Thoracic aorta (tissue), 2 donors: ENCODE measurements at regions not wholly inside any gene's neighbourhood (a gene's known extent, or its start where the extent isn't known, plus 50 kb on each side); places are given as distances from the start of the nearest gene placed in this dataset.

Source experiments
- ATAC-seq: fragments of 150-250 bp; one replicate; pipeline ENCODE4 v1.8.0; 2017; ENCODE audit warnings: low read depth; ENCODE audit not compliant: insufficient number of reproducible peaks, low FRiP score
- DNase-seq: peaks from one replicate; pipeline ENCODE4 v3.0.0-alpha.2; 2020; ENCODE audit warnings: low spot score
- H3K27ac ChIP-seq, 2 donors: fragments of 200-600 bp; sonication (generic); 1 replicate in 1 of 2; 2 replicates in 1 of 2; pipeline ENCODE4 v1.5.1; 2016; ENCODE audit warnings: mild to moderate bottlenecking in 2 of 2, moderate library complexity in 2 of 2
- H3K27me3 ChIP-seq: fragments of 200-600 bp; sonication (generic); replicated peaks from 2 replicates; pipeline ENCODE4 v1.6.0; 2016; ENCODE audit warnings: mild to moderate bottlenecking; ENCODE audit not compliant: insufficient read depth
- H3K36me3 ChIP-seq: fragments of 200-600 bp; sonication (generic); one replicate; pipeline ENCODE4 v1.5.1; 2016
- H3K4me1 ChIP-seq, 2 donors: fragments of 200-600 bp; sonication (generic); 1 replicate in 1 of 2; 2 replicates in 1 of 2; pipeline versions ENCODE4 v1.5.1 to v1.6.0; 2016; ENCODE audit warnings: low read depth in 2 of 2, mild to moderate bottlenecking in 1 of 2; ENCODE audit not compliant: control insufficient read depth in 1 of 2
- H3K4me3 ChIP-seq: fragments of 200-600 bp; sonication (generic); 2 replicates; pipeline ENCODE4 v1.5.1; 2016; ENCODE audit warnings: mild to moderate bottlenecking
- H3K9me3 ChIP-seq: fragments of 200-600 bp; sonication (generic); 2 replicates; pipeline ENCODE4 v1.5.1; 2016
- CTCF ChIP-seq: fragments of 200-600 bp; sonication (generic); IDR thresholded peaks from one replicate; pipeline ENCODE4 v1.5.1; 2019; ENCODE audit warnings: antibody characterized with exemption

DNA sequence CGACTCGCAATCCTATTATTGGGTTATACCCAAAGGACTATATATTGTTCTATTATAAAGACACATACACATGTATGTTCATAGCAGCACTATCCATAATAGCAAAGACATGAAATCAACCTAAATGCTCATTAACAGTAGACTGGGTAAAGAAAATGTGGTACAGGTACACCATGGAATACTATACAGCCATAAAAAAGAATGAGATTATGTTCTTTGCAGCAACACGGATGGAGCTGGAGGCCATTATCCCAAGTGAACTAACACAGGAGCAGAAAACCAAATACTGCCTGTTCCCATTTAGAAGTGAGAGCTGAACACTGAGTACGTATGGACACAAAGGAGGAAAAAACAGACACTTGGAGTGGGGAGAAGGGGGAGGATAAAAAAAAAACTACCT lies 536.8 kb upstream of the DPP6 start:
- H3K36me3 ChIP-seq: no peaks in the 10 kb centered on the region
- no peak overlapping the region for H3K27ac ChIP-seq
- ATAC-seq (no peak), DNase-seq (no peak)
- no peaks in the 10 kb centered on the region for H3K4me1 ChIP-seq
- H3K4me3 ChIP-seq: no peak overlapping the region
- H3K27me3 ChIP-seq: no peaks in the 10 kb centered on the region
- no peak for TF ChIP-seq CTCF
- peaks cover 3% of the 10 kb centered on the region for H3K9me3 ChIP-seq

DNA sequence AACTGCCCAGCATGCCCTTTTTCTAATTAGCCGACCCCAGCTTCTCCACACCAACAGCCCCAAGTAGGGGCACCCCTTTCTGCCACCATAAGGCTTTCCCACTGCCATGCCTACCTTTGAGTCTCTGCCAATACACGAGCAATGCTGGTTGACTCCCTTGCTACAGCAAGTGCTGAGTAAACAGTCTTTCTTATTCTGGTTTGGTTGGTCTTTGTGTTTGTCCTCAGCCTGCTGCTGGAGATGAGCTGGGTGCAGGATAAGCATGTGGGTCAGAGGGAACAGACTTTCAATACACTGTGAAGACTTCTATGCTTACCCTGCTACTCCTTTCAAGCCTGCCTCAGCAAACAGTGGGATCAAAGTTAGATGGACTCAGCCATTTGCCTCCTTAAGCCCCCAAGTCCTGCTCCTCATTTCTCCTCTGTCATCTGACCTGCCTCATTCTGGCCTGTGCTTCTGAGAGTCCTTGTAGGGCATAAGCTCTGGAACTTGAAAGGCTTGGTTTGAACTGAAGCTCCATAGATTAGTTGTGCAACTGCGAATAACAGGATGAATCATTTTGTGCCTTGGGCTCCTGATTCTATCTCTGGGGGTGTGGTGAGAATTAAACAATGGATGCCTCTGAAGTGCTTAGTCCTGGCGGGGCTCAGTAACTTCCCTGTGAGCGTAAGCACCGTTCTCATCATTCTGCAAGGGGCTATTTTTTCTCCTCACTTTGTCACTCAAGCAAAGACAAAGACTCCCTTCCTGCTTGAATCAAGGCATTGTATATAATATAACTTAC lies 533.8 kb upstream of the DPP6 start:
- Histone ChIP-seq H3K27ac (no peak overlapping the region), H3K4me1 (no peaks in the 10 kb centered on the region), H3K36me3 (no peaks in the 10 kb centered on the region), H3K9me3 (peaks cover 3% of the 10 kb centered on the region), H3K27me3 (no peaks in the 10 kb centered on the region), H3K4me3 (no peak overlapping the region)
- DNase-seq (no peak), ATAC-seq (no peak)
- no peak for TF ChIP-seq CTCF

- Histone ChIP-seq H3K27ac (no peak overlapping the region), H3K27me3 (no peaks in the 10 kb centered on the region), H3K4me1 (no peaks in the 10 kb centered on the region), H3K36me3 (no peaks in the 10 kb centered on the region), H3K4me3 (no peak overlapping the region), H3K9me3 (no peaks in the 10 kb centered on the region)
- ATAC-seq (no peak), DNase-seq (no peak)
- no peak for TF ChIP-seq CTCF
These were observed 530.8 kb upstream of the DPP6 start for GRCh38 chr7:153521370-153521769.

DNA sequence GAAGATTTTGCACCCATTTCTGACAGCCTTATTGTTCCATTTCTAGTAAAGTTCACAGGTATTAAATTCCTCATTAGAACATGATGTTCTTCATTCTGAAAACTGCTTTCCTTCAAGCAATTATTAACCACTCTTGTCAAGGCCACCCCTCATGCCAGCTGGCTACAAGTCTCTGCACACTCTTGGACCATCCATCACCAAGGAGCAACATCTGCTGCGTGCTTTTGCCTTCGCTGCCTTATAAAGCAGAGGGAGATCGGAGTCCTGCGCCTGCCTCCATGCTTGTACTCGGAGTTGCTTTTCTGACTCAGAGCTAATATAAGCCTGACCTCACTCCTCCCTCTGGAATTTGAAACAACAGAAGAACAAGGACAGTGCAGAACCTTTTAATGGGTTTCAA lies 529.9 kb upstream of the DPP6 start:
- no peak overlapping the region for H3K4me3 ChIP-seq
- ATAC-seq (no peak), DNase-seq (no peak)
- H3K36me3 ChIP-seq: no peaks in the 10 kb centered on the region
- TF ChIP-seq CTCF: no peak
- H3K9me3 ChIP-seq: no peaks in the 10 kb centered on the region
- no peak overlapping the region for H3K27ac ChIP-seq
- no peaks in the 10 kb centered on the region for H3K27me3 ChIP-seq
- no peaks in the 10 kb centered on the region for H3K4me1 ChIP-seq

DNA sequence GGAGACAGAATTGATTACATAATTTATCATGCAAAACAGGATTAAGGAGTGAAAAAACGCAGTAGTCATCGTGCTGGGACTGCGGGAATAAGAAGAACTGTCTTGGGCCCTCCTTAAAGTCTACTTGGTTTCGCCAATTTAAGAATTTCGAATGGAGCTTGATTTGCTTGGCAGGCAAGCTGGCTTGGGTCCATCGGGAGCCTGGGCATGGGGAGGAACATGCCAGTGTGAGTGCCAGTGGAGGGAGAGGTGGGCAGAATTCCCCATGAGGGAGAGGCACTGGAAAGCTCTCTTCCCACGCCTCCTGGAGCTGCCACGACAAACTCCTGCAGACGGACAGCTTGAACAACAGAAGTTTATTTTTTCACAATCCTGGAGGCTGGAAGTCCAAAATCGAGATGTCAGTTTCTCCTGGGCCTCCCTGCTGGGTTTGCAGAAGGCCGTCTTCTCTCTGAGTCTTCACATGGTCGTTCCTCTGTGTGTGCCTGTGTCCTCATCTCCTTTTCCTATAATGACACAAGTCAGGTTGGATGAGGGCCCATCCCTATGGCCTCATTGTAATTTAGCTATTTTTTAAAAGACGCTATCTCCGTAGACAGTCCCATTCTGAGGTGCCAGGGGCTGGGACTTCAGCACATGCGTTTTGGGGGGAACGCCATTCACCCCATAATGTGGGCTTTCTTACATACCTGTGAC lies 528.7 kb upstream of the DPP6 start:
- H3K4me1 ChIP-seq: no peaks in the 10 kb centered on the region

More for the DNA sequence above, 528.7 kb upstream of the DPP6 start:
- H3K36me3 ChIP-seq: no peaks in the 10 kb centered on the region
- TF ChIP-seq CTCF: no peak
- ATAC-seq (no peak), DNase-seq (no peak)
- no peaks in the 10 kb centered on the region for H3K27me3 ChIP-seq
- no peaks in the 10 kb centered on the region for H3K9me3 ChIP-seq
- H3K27ac ChIP-seq: no peak overlapping the region
- no peak overlapping the region for H3K4me3 ChIP-seq
